ENCODE measurements at regions not wholly inside any gene's neighbourhood (a gene's known extent, or its start where the extent isn't known, plus 50 kb on each side); places are given as distances from the start of the nearest gene placed in this dataset.
A peak's percentile ranks its signal among the peaks of the same experiment; 100 is the strongest.

DNA sequence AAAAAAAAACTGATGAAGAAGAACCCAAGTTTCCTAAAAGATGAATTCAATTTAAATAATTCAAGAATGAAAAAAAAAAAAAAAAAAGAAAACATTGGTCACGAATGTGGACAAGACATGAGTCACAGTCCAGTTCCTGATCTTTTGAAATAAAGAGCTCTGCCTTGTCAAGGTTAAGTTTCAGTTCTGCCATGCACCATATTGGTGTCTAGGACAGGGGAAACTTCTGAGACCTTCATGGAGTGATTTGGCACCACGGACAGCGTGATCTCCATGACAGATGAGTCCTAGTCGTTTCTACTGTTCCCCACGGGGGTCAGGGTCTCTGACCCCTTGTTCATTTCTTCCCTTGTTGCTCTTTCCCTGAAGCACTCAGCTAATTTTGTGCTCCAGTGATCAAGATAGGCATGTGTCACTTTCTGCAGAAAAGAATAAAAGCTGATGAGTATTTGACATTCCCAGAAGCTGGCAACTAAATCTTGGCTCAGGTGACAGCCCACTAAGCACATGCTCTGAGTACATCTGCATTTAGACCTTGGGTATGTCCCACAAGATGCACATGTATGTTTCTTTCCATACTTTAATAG lies 1159.7 kb downstream of the BCL11B start:
- DNase-seq (ENCODE audit: low read depth): peak; percentile 39

DNA sequence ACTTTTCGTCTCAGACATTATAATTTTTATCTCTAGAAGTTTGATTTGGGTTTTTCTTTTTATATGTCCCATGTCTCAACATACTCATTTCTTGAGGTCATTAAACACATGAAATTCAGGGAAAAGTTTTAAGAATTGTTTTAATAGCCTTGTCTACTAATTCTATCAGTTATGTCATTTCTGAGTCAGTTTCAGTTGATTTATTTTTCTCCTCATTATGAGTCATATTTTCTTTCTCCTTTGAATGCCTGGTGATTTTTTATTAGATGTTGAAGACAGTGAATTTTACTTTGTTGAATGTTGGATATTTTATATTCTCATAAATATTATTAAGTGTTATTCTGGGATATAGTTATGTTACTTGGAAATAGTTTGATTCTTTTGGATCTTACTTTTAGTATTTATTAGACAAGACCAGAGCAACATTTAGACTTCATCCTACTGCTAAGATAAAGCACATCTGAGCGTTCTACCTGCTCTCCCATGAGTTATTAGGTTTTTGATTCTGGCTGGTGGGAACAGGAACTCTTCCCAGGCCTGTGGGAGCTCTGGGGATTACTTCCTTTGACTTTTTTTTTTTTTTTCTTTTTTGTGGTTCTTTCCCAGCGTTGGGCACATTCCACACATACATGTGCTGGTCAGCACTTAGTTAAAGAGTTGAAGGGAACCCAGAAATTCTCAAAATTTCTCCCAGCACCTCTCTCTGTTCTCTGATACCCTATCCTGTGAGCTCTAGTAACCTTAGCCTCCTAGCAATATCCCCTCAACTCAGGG lies 1157.7 kb downstream of the BCL11B start:
- peak; percentile 49 for DNase-seq (ENCODE audit: low read depth)

DNA sequence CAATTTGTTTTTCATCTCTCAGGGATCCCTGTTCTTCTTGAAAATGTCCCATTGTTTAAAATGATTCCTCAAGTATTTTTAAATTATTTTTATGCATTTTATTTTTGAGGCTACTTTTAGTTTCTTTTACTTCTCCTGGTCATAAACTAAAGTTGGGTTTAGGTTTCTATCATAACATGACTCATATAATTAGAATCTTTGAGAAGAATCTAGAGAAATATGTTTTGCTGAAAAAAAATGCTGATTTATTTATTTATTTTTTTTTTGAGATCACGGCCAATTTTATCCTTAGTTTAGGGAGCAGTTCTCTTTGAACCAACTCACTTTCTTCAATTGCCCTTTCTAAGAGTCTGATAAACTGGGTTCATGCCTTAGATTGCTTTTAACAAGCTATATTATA lies 1157.1 kb downstream of the BCL11B start:
- DNase-seq (ENCODE audit: low read depth): no peak

DNA sequence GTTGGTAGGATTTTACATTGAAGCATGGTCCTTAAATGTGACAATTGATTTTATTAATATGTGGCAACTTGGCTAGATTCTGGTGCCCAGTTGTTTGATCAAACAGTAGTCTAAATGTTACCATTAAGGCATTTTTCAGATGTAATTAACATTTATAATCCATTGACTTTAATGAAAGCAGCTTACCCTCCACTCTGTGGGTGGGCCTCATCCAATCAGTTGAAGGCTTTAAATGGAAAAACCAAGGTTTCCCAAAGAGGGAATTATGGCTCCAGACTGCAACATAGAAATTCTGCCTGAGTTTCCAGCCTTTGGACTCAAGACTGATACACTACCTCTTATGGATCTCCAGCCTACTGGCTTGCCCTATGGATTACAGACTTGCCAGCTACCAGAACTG lies 1153.2 kb downstream of the BCL11B start:
- DNase-seq (ENCODE audit: low read depth): no peak

DNA sequence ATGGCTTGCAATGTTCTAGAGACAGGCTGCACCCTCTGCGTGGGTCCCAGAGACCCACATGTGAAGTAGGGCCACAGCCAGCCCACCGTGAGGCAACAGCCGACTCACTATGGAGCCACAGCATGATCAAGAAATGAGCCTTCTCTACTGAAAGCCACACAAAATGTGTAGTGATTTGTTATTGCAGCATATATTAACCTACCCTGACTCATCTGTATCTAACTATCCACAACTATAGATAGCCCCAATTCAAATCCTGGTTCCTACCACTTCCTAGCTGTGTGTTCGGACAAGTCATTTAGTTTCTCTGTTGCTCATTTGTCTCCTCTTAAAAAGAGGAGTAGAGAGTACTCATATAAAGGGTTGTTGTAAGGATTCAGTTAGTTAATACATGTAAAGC lies 1152.3 kb downstream of the BCL11B start:
- no peak for DNase-seq (ENCODE audit: low read depth)

DNA sequence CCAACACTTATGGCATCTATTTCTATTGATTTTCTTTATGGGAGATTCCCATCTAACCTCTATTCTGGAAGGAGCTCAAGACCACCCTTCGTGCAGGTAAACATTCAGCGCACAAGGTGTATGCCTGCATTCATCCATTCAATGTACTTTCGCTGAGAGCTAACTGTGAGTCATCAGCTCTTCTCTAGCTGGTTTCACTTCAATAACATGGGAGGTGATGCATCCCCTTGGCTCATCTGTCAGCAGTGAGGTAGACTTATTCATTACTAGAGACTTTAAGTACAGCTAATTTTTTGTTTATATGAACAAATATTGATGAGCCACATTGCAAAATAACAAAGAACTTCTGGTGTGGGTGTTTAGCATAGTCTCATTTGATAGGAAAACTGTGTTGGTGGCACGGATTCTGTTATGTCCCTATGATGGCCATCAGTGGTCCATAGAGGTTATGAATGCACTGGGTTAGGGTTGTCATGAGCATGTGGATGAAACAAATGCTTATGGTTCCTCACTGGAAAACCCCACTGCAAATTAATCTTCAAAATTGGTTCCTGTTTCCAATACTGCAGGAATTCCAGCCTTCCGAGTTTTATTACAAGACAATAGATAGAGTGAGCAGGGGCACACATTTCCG lies 1151.0 kb downstream of the BCL11B start:
- DNase-seq (ENCODE audit: low read depth): peak; percentile 24

DNA sequence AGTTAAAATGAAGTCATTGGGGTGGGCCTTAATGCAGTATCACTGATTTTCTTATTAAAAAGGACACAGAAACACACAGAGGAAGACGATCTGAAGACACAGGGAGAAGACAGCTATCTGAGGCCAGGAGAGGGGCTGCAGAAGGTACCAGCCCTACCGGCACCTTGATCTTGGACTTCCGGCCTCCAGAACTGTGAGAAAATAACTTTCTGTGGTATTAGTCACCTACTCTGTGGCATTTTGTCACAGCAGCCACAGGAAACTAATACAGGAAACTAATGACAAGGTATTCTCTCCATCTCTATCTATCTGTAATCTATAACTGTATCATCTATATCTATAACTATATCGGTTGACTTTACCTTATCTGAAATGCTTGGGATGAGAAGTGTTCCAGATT lies 1149.5 kb downstream of the BCL11B start:
- no peak for DNase-seq (ENCODE audit: low read depth)

DNA sequence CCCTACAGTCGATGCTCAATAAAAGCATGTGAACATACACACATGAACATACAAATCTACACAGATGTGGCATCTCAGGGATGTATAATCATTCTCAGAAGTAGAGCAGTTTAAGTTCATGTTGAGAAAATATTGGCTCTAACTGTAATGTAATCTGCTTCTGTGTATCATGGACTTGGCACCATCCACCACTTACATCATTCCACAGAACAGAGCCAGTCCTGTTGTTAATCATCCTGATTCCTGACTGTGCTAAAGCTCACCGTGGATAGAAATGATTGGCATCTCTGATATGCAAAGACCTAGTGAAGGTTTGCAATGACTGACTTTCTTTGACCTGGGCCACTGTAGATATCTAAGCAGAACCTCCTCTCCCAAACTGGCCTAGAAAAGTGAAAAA lies 1141.3 kb downstream of the BCL11B start:
- no peak for DNase-seq (ENCODE audit: low read depth)

DNA sequence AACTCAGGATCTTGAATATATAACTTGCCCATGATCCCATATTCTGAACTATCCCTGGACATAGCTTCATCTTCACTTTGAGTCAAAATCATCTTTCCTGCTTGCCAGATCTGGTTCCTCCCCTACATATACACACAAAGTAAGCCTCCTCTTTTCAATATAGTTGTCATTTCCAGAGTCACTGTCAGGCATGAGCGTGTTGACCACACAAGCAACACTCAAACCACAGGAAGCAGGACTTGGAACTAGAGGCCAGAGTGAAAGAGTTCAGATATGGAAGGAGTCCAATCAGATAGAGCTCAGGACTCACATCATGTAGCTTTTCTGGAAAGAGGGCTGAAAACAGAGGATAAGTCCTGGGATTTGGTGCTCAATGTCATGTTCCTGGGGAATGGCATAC lies 1140.6 kb downstream of the BCL11B start:
- no peak for DNase-seq (ENCODE audit: low read depth)

DNA sequence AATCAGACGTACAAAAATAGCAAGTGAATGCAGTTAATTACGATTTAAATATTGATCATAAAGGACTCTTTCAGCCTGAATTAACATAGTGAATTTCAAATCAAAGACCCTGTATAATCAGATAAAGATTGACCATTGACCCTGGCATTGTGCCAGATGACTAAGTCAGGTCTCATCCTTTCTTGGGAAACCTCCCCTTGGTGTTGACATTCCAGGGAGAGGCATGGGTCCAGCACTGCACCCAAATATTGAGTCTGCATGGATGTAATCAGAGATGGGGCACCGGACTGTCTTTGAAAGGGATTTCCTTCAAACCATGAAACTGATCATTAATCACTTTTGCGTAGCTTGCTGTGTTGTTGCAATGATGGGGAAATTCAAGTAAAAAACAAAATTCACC lies 1138.2 kb downstream of the BCL11B start:
- DNase-seq (ENCODE audit: low read depth): no peak

DNA sequence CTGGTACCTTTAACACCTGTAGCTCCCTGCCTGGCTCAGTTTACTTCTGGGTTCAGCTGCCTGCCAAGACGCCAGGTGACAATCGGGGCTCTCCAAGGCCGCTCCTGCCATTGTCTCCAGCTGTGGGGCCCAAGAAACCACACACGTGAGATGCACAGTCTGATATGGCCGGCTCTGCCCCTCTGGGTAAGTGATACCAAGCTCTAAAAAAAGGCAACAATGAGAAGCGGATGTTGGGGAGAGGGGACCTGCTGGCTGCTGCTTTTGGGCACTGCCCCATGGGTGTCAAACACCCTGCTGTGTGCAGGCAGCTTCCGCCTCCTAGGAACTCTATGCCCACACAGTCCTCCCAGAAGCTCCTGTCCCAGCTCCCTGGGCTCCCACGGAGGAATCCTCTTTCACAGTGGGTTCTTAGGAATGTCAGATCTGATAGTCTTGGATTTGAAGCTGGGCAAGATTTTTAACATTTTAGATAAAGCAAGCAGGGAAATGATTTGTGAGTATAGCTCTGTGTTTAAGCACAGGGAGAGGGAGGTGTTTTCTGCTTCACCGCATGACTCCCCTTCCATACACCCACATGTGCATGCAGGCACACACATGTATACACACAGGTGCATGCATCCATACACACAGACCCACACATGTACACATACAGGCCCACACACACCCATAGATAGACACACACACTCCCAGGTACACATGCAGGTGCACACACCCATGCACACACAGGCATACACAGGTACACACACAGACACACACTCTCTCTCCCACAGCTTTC lies 1135.8 kb downstream of the BCL11B start:
- DNase-seq (ENCODE audit: low read depth): no peak

DNA sequence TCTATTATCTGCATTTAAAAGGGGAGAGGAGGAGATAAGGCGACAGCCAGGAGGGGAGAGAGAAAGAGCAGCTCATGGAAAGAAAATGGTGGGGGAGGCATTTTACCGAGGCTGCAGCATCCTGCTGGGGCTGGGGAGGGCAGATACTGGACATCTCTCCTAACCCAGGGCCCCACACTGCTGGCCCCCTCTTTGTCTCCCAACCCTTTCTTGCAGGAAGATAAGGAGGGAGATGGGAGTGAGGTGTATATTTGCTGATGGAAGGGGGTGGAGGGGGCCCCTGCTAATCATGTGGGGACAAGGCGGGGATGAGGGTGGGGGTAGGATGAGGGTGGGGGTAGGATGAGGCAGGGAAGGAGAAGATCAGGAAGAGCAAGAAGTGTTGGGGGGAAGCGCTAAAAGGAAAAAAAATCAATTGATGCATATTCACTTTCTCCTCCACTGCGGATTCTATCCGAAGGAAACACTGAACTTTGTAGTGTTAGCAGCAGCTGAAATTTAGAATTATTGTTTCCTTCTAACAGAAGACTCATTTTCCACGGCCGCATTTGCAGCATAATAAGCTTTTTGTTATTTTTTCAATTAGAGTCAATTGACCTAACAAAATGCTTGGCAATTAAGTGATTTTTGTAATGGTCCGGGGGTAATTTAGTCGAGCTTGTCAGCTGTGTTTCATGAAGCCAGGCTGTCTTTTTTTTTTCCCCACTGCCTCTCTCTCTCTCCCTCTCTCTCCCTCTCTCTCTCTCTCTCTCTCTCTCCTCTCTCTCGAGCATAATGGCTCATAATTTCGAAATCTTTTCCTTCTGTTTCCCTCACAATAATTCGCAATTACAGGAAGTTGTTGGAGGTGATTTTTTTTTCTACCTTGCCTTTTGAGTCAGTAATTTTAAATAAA lies 1134.6 kb downstream of the BCL11B start:
- DNase-seq (ENCODE audit: low read depth): peak; percentile 38

DNA sequence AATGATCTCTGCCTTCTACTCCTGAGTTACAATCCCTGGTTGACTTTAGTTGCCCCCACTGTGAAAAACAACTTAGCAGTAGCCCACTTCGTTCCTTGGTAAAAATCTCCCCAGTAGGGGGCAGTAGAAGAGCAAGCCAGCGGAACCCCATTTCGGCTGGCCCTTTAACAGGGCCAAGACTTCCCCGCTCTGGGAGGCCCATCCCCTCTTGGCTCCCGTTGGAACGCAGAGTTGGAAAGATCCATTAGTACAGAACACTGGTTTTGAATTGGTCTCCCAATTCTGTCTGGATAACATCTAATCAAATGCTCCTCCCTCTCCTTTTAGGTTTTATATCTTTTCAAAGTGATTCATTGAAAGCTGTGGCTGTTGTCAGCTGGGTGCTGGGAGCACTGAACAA lies 1133.3 kb downstream of the BCL11B start:
- peak; percentile 40 for DNase-seq (ENCODE audit: low read depth)

DNA sequence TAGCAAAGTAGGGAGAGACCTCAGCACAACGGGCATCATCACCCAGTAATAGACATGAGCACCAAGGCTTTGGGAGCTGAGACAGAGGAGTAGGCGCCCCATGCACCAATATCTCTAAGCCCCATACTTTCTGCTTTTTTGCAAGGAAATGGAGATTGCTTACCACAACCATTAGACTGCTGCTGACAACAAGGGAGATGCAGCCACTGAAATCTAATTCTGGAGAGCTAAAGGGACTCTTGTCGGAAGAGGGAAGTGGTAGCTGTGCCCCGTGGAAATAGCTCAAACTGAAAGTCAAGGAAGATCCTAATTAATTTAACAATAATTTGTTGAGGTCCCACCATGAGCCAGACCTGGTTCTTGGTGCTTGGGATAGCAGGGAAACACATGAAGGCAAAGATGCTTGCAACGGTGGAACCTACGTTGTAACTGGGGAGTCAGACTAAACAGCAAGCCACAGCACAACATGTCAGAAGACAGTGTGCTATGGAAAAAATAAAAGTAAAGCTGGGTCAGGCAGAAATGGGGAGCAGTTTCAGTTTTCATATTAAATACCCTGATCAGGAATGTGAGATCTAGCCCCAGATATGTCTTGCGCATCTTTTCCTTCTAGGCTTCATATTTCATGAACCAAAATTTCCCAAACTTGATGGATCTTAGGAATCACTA lies 1131.0 kb downstream of the BCL11B start:
- DNase-seq (ENCODE audit: low read depth): no peak

DNA sequence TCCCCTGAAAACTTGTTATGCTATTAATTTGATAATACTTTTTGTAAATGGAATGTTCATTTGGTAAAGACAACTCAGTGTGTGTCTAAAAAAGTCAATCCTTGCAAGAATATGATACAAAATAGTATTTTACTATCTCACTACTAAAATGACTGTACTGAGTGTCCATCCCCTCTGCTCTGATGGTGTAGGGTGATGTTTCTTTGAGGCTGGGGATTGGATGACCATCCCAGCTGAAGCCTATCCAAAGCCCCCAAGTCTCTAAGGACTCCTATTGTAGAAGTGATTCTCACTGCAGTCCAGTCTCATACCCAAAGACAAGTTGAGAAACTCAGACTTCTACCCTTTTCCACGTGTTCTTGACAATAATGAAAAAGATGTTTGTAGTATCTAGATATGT lies 1128.4 kb downstream of the BCL11B start:
- no peak for DNase-seq (ENCODE audit: low read depth)

DNA sequence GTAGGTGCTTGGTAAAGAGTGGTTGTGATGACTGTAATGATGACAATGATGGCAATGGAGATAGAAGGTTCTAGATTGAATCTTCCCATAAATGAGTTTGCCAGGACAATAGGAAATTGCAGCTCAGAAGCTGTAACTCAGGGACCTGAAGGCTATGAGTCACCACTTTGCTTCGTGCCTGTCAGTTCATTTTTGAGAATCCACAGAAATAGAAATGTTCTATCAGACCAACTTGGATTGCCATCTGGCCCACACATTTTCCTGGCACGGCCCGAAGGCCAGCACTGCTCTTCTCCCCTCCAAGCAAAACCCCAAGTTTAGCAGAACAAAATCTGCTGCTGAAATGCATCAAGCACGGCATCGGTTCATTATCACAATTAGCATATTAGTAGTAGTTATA lies 1127.0 kb downstream of the BCL11B start:
- DNase-seq (ENCODE audit: low read depth): peak; percentile 49

DNA sequence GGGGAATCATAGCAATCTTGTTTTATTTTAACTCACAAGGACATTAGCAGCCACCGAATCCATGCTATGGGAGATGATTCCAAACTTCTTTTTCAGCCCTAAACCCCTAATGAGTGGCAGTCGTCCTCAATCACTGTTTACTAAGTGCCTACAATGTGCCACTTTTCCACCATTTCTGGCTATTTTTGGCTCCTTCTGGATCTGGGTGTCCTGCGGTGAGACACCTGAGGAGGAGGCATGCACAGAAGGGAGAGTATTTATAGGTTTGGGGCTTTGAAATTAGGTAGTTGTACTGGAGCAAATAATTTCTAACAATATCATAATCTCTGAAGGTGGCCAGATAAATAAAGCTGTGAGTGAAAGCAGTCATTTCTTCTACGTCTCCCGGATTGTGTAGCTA lies 1125.6 kb downstream of the BCL11B start:
- DNase-seq (ENCODE audit: low read depth): no peak

DNA sequence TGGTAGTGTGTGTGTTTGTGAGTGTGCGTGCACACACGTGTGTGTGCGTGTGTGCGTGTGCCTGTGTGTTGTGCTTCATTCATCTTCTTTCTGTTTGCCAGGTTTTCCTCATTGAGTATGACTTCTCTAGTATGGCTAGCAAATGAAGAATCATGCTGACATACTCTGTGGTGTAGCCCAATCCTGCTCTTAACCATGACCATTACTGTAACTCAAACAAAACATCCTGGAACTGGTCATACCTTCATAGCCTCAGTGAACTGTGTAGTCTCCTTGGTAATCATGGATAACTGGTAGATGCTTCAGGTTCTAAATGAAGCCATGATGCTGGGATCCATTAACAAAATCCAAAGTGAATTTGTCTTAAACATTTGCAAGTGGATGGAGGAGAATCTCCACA lies 1117.7 kb downstream of the BCL11B start:
- no peak for DNase-seq (ENCODE audit: low read depth)

DNA sequence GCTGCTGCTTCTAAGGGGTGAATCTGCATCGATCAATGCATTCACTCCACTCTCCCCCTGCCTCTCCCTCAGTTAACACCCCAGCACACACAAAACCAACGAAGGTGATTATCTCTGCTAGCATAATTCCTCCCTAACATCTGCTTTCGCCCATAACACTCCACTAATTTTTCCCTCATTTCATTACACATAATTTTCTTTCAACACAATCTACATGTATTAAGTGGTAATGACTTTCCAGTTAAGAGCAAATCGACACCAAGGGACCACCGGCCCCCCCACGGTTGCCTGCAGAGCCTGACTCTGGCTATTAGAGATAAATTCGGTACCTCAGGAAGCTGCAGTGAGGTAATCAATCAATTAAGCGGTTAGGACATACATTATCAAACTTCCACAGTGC lies 1115.6 kb downstream of the BCL11B start:
- DNase-seq (ENCODE audit: low read depth): no peak

DNA sequence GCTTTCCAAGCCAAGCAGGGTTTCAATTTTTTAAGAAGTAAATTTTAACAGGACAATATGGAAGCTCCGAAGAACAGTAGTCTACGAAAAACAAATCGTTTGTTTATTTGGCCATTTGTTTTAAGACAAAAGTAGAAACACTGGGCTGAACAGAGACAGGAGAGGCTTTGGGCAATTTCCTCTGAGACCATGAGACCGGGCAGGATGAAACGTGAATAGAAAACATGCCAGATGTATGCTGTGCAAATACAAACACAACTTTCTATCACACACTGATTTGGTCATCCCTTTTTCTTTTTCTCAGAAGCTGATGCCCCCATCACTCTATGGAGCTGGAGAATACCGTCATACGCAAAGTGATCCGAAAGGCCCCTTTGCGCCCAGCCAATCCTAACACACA lies 1111.1 kb downstream of the BCL11B start:
- no peak for DNase-seq (ENCODE audit: low read depth)

DNA sequence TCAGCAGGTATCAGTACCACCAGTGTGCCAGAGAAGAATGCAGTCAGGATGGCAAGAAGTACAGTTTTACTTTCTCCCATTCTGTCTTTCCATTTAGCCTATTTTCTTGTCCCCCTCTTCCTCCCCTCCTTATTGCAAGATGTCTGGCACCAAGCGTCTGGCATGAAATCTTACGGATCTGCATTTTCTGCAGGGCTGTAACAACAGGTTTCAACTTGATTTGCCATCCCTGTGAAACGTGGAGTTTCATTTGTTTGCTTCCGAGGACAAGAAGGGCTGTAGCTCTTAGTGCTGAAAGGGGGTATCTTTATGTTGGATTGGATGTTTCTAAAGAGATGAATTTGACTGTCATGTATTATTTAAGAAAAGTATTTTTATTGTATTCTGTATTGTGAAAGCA lies 1110.6 kb downstream of the BCL11B start:
- DNase-seq (ENCODE audit: low read depth): no peak
